CD4-positive, alpha-beta T cell (primary cell): ENCODE measurements at regions not wholly inside any gene's neighbourhood (a gene's known extent, or its start where the extent isn't known, plus 50 kb on each side); places are given as distances from the start of the nearest gene placed in this dataset.

Source experiments
- ATAC-seq: fragments of 200-7000 bp; cut with Tn5 transposase; one replicate; pipeline ENCODE4 v1.10.0; 2022; ENCODE audit warnings: mild to moderate bottlenecking; ENCODE audit not compliant: poor library complexity
- CTCF ChIA-PET: fragments of 350-600 bp; sonication (Branson Sonifier 250); formaldehyde crosslinking; loops from one replicate; lab custom pipeline; 2021; ENCODE audit warnings: antibody characterized with exemption, inconsistent platforms; lab: Charles Lee
- POLR2A ChIA-PET: fragments of 350-600 bp; sonication (Branson Sonifier 250); formaldehyde crosslinking; loops from one replicate; lab custom pipeline; 2021; ENCODE audit warnings: antibody characterized with exemption, inconsistent platforms; lab: Charles Lee
- DNase-seq, 14 experiments: peaks; one replicate each; pipeline ENCODE4 v3.0.0-alpha.2; 2013 to 2020; ENCODE audit warnings: mixed read lengths in 2 of 14
- H3K27ac ChIP-seq, 2 donors: one replicate each; pipeline versions ENCODE4 v1.5.1 to v1.7.0; 2013; ENCODE audit warnings: low read length in 2 of 2, low read depth in 1 of 2, mild to moderate bottlenecking in 1 of 2
- H3K27me3 ChIP-seq, 2 experiments: 1 replicate in 1 of 2; 2 replicates in 1 of 2; pipeline versions ENCODE4 v1.6.1 to v1.7.0; 2013; ENCODE audit warnings: low read length in 2 of 2, control low read depth in 1 of 2, mild to moderate bottlenecking in 1 of 2, moderate library complexity in 1 of 2; ENCODE audit not compliant: insufficient read depth in 2 of 2, control insufficient read depth in 1 of 2
- H3K36me3 ChIP-seq: one replicate; pipeline ENCODE4 v1.6.1; 2013; ENCODE audit warnings: low read length, control low read depth; ENCODE audit not compliant: insufficient read depth
- H3K4me1 ChIP-seq: one replicate; pipeline ENCODE4 v1.6.1; 2013; ENCODE audit warnings: low read length, control low read depth; ENCODE audit not compliant: insufficient read depth
- H3K4me3 ChIP-seq: one replicate; pipeline ENCODE4 v1.5.1; 2013; ENCODE audit warnings: mild to moderate bottlenecking, low read length, moderate library complexity
- H3K9me3 ChIP-seq, 2 experiments: 1 replicate in 1 of 2; 2 replicates in 1 of 2; pipeline versions ENCODE4 v1.6.1 to v1.7.0; 2013; ENCODE audit warnings: low read length in 2 of 2, mild to moderate bottlenecking in 2 of 2, control low read depth in 1 of 2, moderate library complexity in 1 of 2; ENCODE audit not compliant: control insufficient read depth in 1 of 2, insufficient read depth in 1 of 2
- H3K27ac Mint-ChIP-seq: one replicate; pipeline ENCODE4 v1.8.0; 2020; ENCODE audit warnings: mixed read lengths
- H3K27me3 Mint-ChIP-seq: one replicate; pipeline ENCODE4 v1.8.0; 2021; ENCODE audit warnings: mixed read lengths
- H3K36me3 Mint-ChIP-seq: one replicate; pipeline ENCODE4 v1.8.0; 2021; ENCODE audit warnings: low read depth, mixed read lengths
- H3K4me1 Mint-ChIP-seq: one replicate; pipeline ENCODE4 v1.8.0; 2021; ENCODE audit warnings: low read depth, mixed read lengths
- H3K4me3 Mint-ChIP-seq: one replicate; pipeline ENCODE4 v1.8.0; 2020; ENCODE audit warnings: mild to moderate bottlenecking, mixed read lengths
- H3K9me3 Mint-ChIP-seq: one replicate; pipeline ENCODE4 v1.8.0; 2020; ENCODE audit warnings: mixed read lengths
- intact Hi-C, 2 experiments: fragments of 100-400 bp; cut with DNase I in 1 of 2; cut with micrococcal nuclease in 1 of 2; formaldehyde crosslinking; loops; one replicate each; pipeline versions ENCODE4 v1.15.1 to v1.9.0; 2023 to 2025; cut with DNase I, micrococcal nuclease
- TF ChIP-seq, protein P1 (sequence below): fragments of 200-600 bp; IDR thresholded peaks from one replicate; pipeline ENCODE4 v1.8.0; 2022; ENCODE audit warnings: antibody characterized with exemption, mild to moderate bottlenecking

DNA sequence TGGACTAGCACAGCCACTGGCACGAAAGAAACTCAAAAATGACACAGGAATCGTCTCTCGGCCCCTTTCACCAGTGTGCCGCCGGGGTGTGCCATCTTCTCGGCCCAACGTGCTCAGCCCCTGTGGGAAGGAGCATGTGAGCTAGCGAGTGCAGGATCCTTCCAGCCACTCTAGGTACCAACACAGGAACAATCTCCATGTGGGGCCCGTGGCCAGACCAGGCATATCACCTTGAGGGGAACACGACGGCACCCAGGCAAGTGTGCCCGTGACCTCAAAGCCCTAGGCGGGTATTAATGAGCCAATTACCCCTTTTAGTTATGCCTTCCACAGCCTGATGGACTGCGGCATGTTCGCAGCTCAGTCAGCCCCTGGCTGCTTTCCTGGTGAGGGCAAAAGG is 231.5 kb downstream of the FAT4 start:
- CTCF ChIA-PET, result no interaction called here
- H3K27ac ChIP-seq, result no peak overlapping the region
- Mint-ChIP-seq H3K4me3 (no peak overlapping the region), H3K27ac (no peak overlapping the region), H3K27me3 (no peaks in the 10 kb centered on the region), H3K36me3 (no peaks in the 10 kb centered on the region), H3K9me3 (no peaks in the 10 kb centered on the region), H3K4me1 (no peaks in the 10 kb centered on the region)
- intact Hi-C loops, result no loop called here
- TF ChIP-seq, protein P1, sequence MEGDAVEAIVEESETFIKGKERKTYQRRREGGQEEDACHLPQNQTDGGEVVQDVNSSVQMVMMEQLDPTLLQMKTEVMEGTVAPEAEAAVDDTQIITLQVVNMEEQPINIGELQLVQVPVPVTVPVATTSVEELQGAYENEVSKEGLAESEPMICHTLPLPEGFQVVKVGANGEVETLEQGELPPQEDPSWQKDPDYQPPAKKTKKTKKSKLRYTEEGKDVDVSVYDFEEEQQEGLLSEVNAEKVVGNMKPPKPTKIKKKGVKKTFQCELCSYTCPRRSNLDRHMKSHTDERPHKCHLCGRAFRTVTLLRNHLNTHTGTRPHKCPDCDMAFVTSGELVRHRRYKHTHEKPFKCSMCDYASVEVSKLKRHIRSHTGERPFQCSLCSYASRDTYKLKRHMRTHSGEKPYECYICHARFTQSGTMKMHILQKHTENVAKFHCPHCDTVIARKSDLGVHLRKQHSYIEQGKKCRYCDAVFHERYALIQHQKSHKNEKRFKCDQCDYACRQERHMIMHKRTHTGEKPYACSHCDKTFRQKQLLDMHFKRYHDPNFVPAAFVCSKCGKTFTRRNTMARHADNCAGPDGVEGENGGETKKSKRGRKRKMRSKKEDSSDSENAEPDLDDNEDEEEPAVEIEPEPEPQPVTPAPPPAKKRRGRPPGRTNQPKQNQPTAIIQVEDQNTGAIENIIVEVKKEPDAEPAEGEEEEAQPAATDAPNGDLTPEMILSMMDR, result no peak
- POLR2A ChIA-PET, result no interaction called here
- no peaks in the 10 kb centered on the region for H3K27me3 ChIP-seq
- no peaks in the 10 kb centered on the region for H3K4me1 ChIP-seq
- H3K36me3 ChIP-seq, result no peaks in the 10 kb centered on the region
- H3K9me3 ChIP-seq, result peaks cover 0 to 6% of the 10 kb centered on the region in 2 experiments
- ATAC-seq, result no peak
- H3K4me3 ChIP-seq, result no peak overlapping the region
- DNase-seq, result no peak

DNA sequence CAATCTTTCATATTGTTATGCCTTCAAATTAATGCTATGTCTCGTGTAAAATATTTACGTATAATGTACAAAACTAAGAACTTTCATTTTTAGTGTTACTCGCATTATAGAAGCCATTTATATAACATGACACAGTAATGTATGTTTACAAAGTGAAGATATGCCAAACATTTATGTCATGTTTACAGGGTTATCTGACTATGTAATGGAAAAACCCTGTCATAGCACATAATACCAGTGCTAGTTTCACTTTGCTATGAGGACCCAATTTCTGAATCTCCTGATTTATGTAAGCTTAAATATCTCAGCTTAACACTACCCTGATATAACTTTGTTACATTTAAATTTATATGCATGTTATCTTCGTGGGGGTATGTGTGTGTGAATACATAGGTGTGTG is 233.1 kb downstream of the FAT4 start:
- Mint-ChIP-seq H3K36me3 (no peaks in the 10 kb centered on the region), H3K27ac (no peak overlapping the region), H3K9me3 (no peaks in the 10 kb centered on the region), H3K27me3 (no peaks in the 10 kb centered on the region), H3K4me3 (no peak overlapping the region), H3K4me1 (no peaks in the 10 kb centered on the region)
- no peaks in the 10 kb centered on the region for H3K36me3 ChIP-seq
- H3K27me3 ChIP-seq, result no peaks in the 10 kb centered on the region
- H3K9me3 ChIP-seq, result peaks cover 0 to 6% of the 10 kb centered on the region in 2 experiments
- no peak overlapping the region for H3K4me3 ChIP-seq
- ATAC-seq, result no peak
- intact Hi-C loops, result no loop called here
- TF ChIP-seq, protein P1, result no peak
- ChIA-PET CTCF (no interaction called here), POLR2A (no interaction called here)
- H3K4me1 ChIP-seq, result no peaks in the 10 kb centered on the region
- DNase-seq, result no peak
- no peak overlapping the region for H3K27ac ChIP-seq

DNA sequence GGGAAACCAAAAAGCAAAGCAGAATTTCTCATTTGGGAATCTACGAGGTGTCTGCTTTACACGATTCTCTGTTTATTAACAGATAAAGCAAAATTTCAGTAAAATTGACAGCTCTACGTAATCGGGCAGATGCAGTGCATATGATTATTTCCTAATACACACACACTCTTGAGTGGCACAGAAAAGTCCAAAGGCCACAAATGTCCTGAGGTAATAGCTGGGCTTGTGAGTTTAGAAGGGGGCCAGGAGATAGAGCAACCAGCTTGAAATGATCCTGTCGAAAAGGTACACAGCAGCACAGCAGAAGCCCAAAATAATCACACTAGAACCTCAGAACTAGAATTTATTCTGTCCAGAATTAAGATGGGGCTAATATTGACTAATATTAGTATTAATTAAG is 236.0 kb downstream of the FAT4 start:
- Histone ChIP-seq H3K4me3 (no peak overlapping the region), H3K27ac (no peak overlapping the region), H3K27me3 (no peaks in the 10 kb centered on the region), H3K9me3 (peaks cover 0 to 11% of the 10 kb centered on the region in 2 experiments), H3K4me1 (no peaks in the 10 kb centered on the region), H3K36me3 (no peaks in the 10 kb centered on the region)
- DNase-seq (no peak), ATAC-seq (no peak)
- TF ChIP-seq, protein P1, result no peak
- Mint-ChIP-seq H3K4me3 (no peak overlapping the region), H3K27me3 (no peaks in the 10 kb centered on the region), H3K27ac (no peak overlapping the region), H3K4me1 (no peaks in the 10 kb centered on the region), H3K9me3 (peaks cover 3% of the 10 kb centered on the region), H3K36me3 (no peaks in the 10 kb centered on the region)
- CTCF ChIA-PET, result no interaction called here
- intact Hi-C loops, result no loop called here
- POLR2A ChIA-PET, result no interaction called here
